Kidney (tissue), 13 donors: ENCODE measurements at regions not wholly inside any gene's neighbourhood (a gene's known extent, or its start where the extent isn't known, plus 50 kb on each side); places are given as distances from the start of the nearest gene placed in this dataset.

Experiments used
- DNase-seq, 5 donors: peaks; one replicate each; pipeline ENCODE4 v3.0.0-alpha.2; 2013 to 2020
- FAIRE-seq: peaks from 2 replicates; lab custom pipeline; 2012; peaks lifted over from hg19 to GRCh38; lab: Jason Lieb, UNC
- H3K27ac ChIP-seq, 2 donors: one replicate each; pipeline ENCODE4 v1.7.0; 2013; ENCODE audit warnings: low read depth in 2 of 2, low read length in 2 of 2, inconsistent platforms in 1 of 2
- H3K27me3 ChIP-seq: one replicate; pipeline ENCODE4 v1.7.1; 2013; ENCODE audit warnings: low read length, inconsistent platforms; ENCODE audit not compliant: control insufficient read depth, insufficient read depth
- H3K36me3 ChIP-seq, 3 donors: one replicate each; pipeline versions ENCODE4 v1.7.0 to v1.7.1; 2013; ENCODE audit warnings: low read length in 3 of 3, control low read depth in 1 of 3, inconsistent platforms in 1 of 3; ENCODE audit not compliant: insufficient read depth in 3 of 3, control insufficient read depth in 2 of 3
- H3K4me1 ChIP-seq, 3 donors: one replicate each; pipeline versions ENCODE4 v1.7.0 to v1.7.1; 2013; ENCODE audit warnings: low read length in 3 of 3, inconsistent platforms in 1 of 3, low read depth in 1 of 3; ENCODE audit not compliant: control insufficient read depth in 2 of 3, insufficient read depth in 2 of 3
- H3K4me3 ChIP-seq, 3 donors: one replicate each; pipeline versions ENCODE4 v1.7.0 to v1.8.1; 2013; ENCODE audit warnings: low read length in 3 of 3, control low read depth in 1 of 3, inconsistent platforms in 1 of 3
- H3K9ac ChIP-seq, 3 donors: one replicate each; pipeline versions ENCODE4 v1.7.0 to v1.7.1; 2013; ENCODE audit warnings: low read length in 3 of 3, control low read depth in 1 of 3, inconsistent platforms in 1 of 3
- H3K9me3 ChIP-seq, 3 donors: one replicate each; pipeline versions ENCODE4 v1.7.0 to v1.7.1; 2013; ENCODE audit warnings: low read length in 3 of 3, control low read depth in 1 of 3, inconsistent platforms in 1 of 3; ENCODE audit not compliant: control insufficient read depth in 2 of 3, insufficient read depth in 1 of 3
- intact Hi-C: fragments of 100-400 bp; cut with DNase I; formaldehyde crosslinking; loops from one replicate; pipeline ENCODE4 v1.11.1; 2022
- TF ChIP-seq, protein P1 (sequence below): IDR thresholded peaks from 3 replicates; pipeline ENCODE4 v1.5.1; 2012; ENCODE audit warnings: mild to moderate bottlenecking, moderate library complexity, borderline replicate concordance; ENCODE audit not compliant: insufficient read depth; ENCODE audit errors: extremely low read depth
- donor health status: control.
- donor health status: control.
- donor health status: control.
- donor health status: control.
- donor health status: control.
- donor health status: DM: yes; HTN: yes; CAD: no.
- donor health status: Normal renal cell carcinoma (clear cell type).

DNA sequence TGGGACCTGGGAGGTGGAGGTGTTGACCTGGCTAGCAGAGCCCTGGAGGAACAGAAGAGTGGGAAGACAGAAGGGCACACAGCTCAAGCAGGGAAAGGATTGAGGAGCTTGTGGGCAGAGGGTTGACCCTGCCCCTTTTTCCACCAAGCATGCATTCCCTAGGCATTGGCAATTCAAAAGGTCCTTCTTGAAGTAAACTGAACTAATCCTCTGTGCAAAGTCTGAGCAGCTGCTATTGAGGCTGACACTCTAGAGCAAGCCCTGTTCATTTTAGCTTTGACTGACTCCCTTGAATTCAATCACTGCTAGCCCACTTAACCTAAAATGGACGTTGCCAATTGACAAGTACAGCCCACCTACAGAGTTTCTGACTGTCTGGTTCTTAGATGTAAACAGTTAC is 116.5 kb upstream of the TNS3 start:
- TF ChIP-seq, protein P1, sequence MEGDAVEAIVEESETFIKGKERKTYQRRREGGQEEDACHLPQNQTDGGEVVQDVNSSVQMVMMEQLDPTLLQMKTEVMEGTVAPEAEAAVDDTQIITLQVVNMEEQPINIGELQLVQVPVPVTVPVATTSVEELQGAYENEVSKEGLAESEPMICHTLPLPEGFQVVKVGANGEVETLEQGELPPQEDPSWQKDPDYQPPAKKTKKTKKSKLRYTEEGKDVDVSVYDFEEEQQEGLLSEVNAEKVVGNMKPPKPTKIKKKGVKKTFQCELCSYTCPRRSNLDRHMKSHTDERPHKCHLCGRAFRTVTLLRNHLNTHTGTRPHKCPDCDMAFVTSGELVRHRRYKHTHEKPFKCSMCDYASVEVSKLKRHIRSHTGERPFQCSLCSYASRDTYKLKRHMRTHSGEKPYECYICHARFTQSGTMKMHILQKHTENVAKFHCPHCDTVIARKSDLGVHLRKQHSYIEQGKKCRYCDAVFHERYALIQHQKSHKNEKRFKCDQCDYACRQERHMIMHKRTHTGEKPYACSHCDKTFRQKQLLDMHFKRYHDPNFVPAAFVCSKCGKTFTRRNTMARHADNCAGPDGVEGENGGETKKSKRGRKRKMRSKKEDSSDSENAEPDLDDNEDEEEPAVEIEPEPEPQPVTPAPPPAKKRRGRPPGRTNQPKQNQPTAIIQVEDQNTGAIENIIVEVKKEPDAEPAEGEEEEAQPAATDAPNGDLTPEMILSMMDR, result no peak
- peaks cover 0 to 3% (median 0%) of the 10 kb centered on the region in 3 donors for H3K9me3 ChIP-seq
- H3K4me3 ChIP-seq, result no peak overlapping the region
- intact Hi-C loops, result no loop called here
- H3K36me3 ChIP-seq, result no peaks in the 10 kb centered on the region
- H3K27me3 ChIP-seq, result no peaks in the 10 kb centered on the region
- DNase-seq, result no peak
- FAIRE-seq, result no peak
- peaks cover 0 to 3% (median 0%) of the 10 kb centered on the region in 3 donors for H3K4me1 ChIP-seq
- no peak overlapping the region for H3K9ac ChIP-seq
- H3K27ac ChIP-seq, result no peak overlapping the region

DNA sequence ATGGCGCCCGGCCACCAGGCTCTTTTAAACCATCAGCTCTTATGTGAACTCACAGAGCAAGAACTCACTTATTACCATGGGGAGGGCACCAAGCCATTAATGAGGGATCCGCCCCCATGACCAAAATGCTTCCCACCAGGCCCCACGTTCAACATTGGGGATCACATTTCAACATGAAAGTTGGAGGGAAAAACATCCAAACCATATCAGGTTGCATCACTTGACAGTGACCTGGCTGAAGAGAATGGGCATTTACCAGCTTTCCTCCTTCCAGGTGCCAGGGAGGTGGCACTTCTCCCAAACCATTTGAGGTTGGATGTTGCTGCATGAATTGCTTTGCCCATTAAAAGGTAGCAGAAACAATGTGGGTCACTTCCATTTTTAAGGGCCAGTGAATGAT is 115.6 kb upstream of the TNS3 start:
- TF ChIP-seq, protein P1, result no peak
- DNase-seq (peak in 1 of 5 donors; percentile 48), FAIRE-seq (no peak)
- Histone ChIP-seq H3K27ac (no peak overlapping the region), H3K36me3 (no peaks in the 10 kb centered on the region), H3K4me1 (peaks cover 0 to 4% (median 3%) of the 10 kb centered on the region in 3 donors), H3K9ac (no peak overlapping the region), H3K9me3 (peaks cover 0 to 3% (median 0%) of the 10 kb centered on the region in 3 donors), H3K4me3 (no peak overlapping the region), H3K27me3 (no peaks in the 10 kb centered on the region)
- intact Hi-C loops, result no loop called here

DNA sequence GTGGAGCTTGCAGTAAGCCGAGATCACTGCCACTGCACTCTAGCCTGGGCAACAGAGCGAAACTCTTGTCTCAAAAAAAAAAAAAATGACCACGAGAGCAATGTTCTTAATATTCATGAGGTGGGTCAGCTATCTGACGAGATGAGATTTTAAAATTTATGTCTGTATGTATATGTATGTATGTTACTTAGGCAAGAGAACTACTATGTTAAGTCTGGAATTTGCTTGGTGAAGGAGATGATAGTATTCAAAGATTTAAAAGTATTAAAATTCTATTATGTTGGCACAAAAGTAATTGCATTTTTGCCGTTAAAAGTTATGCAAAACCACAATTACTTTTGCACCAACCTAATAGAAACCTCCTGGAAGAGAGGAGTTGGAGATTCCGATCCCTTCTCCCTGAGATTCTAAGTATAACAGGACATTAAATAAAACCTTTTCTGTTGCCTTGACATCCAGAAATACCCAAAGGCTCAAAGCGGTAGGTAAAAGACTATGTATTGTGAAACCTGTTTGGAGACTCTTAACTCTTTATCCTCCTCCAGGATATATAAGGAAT is 114.3 kb upstream of the TNS3 start:
- TF ChIP-seq, protein P1, result no peak
- Histone ChIP-seq H3K27ac (no peak overlapping the region), H3K27me3 (no peaks in the 10 kb centered on the region), H3K9ac (no peak overlapping the region), H3K9me3 (peaks cover 0 to 3% (median 0%) of the 10 kb centered on the region in 3 donors), H3K4me1 (peaks cover 0 to 4% (median 3%) of the 10 kb centered on the region in 3 donors), H3K4me3 (no peak overlapping the region), H3K36me3 (no peaks in the 10 kb centered on the region)
- intact Hi-C loops, result no loop called here
- FAIRE-seq (no peak), DNase-seq (no peak)

DNA sequence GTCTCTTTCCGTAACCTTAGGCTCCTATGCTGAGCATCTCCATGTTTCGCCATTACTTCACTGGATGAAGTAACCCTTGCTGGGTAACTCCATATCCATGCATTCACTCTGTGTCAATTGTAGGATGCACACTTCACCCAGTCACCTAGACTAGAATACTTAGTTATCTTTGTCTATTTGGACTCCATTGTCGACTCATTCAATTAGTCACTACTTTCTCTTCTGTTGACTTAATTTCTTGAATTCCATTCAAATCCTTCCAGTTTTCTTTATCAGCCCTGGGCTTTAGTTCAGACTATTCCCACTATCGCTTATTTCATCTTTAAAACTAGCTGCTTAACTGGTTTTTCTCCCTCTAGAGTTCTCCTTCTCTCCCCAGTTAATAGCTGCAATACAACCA is 111.3 kb upstream of the TNS3 start:
- no peak overlapping the region for H3K9ac ChIP-seq
- H3K27ac ChIP-seq, result no peak overlapping the region
- intact Hi-C loops, result no loop called here
- H3K27me3 ChIP-seq, result no peaks in the 10 kb centered on the region
- DNase-seq, result peak in 1 of 5 donors; percentile 40
- no peaks in the 10 kb centered on the region for H3K9me3 ChIP-seq
- peaks cover 3 to 11% (median 10%) of the 10 kb centered on the region in 3 donors for H3K4me1 ChIP-seq
- no peak overlapping the region for H3K4me3 ChIP-seq
- H3K36me3 ChIP-seq, result no peaks in the 10 kb centered on the region
- no peak for FAIRE-seq
- TF ChIP-seq, protein P1, result no peak
